HEK293T (cell line): ENCODE measurements at regions not wholly inside any gene's neighbourhood (a gene's known extent, or its start where the extent isn't known, plus 50 kb on each side); places are given as distances from the start of the nearest gene placed in this dataset.

Experiments used
- FOXM1 ChIP-seq: fragments of 450-650 bp; IDR thresholded peaks from 2 replicates; pipeline ENCODE4 v1.6.1; 2017; ENCODE audit warnings: mild to moderate bottlenecking, borderline replicate concordance
- TARDBP ChIP-seq: fragments of 450-650 bp; IDR thresholded peaks from 2 replicates; pipeline ENCODE4 v1.6.1; 2016
- ZNF384 ChIP-seq: fragments of 450-650 bp; IDR thresholded peaks from 2 replicates; pipeline ENCODE4 v1.6.1; 2016

GRCh38 chrX:113996781-113997180, 587.1 kb upstream of the HTR2C start:
- TF ChIP-seq TARDBP, result no peak
- no peak for TF ChIP-seq FOXM1
- TF ChIP-seq ZNF384, result no peak
